K562 (cell line): ENCODE measurements at regions not wholly inside any gene's neighbourhood (a gene's known extent, or its start where the extent isn't known, plus 50 kb on each side); places are given as distances from the start of the nearest gene placed in this dataset.

Experiments
- C11orf30 ChIP-seq: fragments of 450-650 bp; IDR thresholded peaks from 2 replicates; pipeline ENCODE4 v1.6.1; 2016; ENCODE audit warnings: low read depth, mild to moderate bottlenecking
- CBX2 ChIP-seq: fragments of 200-600 bp; sonication (generic); IDR thresholded peaks from one replicate; pipeline ENCODE4 v1.6.1; 2012; ENCODE audit warnings: mild to moderate bottlenecking, low read length, inconsistent platforms; ENCODE audit not compliant: insufficient read depth, poor library complexity, severe bottlenecking
- CREB1 ChIP-seq, 2 experiments: sonication (generic) in 1 of 2; formaldehyde crosslinking in 1 of 2; IDR thresholded peaks; 2 replicates each; pipeline versions ENCODE4 v1.6.1 to v1.8.0; 2012 to 2022; ENCODE audit warnings: inconsistent platforms in 1 of 2, mild to moderate bottlenecking in 1 of 2, missing genetic modification reagents in 1 of 2, moderate library complexity in 1 of 2
- CTCF ChIP-seq, 3 experiments: IDR thresholded peaks in 2 of 3; conservative IDR thresholded peaks in 1 of 3; 2 replicates each; pipeline ENCODE4 v1.5.1; 2011 to 2012; ENCODE audit warnings: low read length in 3 of 3, mild to moderate bottlenecking in 3 of 3, control low read depth in 2 of 3, improper control_type of control experiment in 1 of 3, inconsistent platforms in 1 of 3, low read depth in 1 of 3, mixed read lengths in 1 of 3, moderate library complexity in 1 of 3; ENCODE audit not compliant: insufficient read depth in 2 of 3
- E4F1 ChIP-seq: fragments of 250-450 bp; sonication (Bioruptor Pico); IDR thresholded peaks from 2 replicates; pipeline ENCODE4 v1.5.0; 2021; ENCODE audit warnings: mild to moderate bottlenecking, borderline replicate concordance
- ERF ChIP-seq: fragments of 450-650 bp; formaldehyde crosslinking; IDR thresholded peaks from 2 replicates; pipeline ENCODE4 v1.4.0; 2020; ENCODE audit warnings: mild to moderate bottlenecking, mixed read lengths
- ETS1 ChIP-seq: conservative IDR thresholded peaks from 2 replicates; pipeline ENCODE4 v1.6.1; 2011; ENCODE audit warnings: low read depth, mild to moderate bottlenecking, low read length; ENCODE audit not compliant: control insufficient read depth
- GTF3C2 ChIP-seq: IDR thresholded peaks from 3 replicates; pipeline ENCODE4 v1.6.1; 2011; ENCODE audit warnings: borderline replicate concordance, mild to moderate bottlenecking, moderate library complexity; ENCODE audit not compliant: insufficient read length; ENCODE audit errors: extremely low read depth
- HOXB6 ChIP-seq: fragments of 250-450 bp; sonication (Bioruptor Pico); IDR thresholded peaks from 2 replicates; pipeline ENCODE4 v1.5.1; 2022; ENCODE audit warnings: mild to moderate bottlenecking, borderline replicate concordance
- MED1 ChIP-seq: sonication (generic); formaldehyde crosslinking; IDR thresholded peaks from 2 replicates; pipeline ENCODE4 v1.8.1; 2023; ENCODE audit warnings: missing genetic modification reagents, borderline replicate concordance
- POLR2A ChIP-seq: fragments of 450-650 bp; conservative IDR thresholded peaks from 2 replicates; pipeline ENCODE4 v1.6.1; 2016
- RAD51 ChIP-seq: fragments of 450-650 bp; IDR thresholded peaks from 2 replicates; pipeline ENCODE4 v1.7.1; 2016; ENCODE audit warnings: low read depth, mild to moderate bottlenecking, borderline replicate concordance
- TAF1 ChIP-seq: IDR thresholded peaks from 2 replicates; pipeline ENCODE4 v1.6.1; 2011; ENCODE audit warnings: mild to moderate bottlenecking, low read length, moderate library complexity; ENCODE audit not compliant: insufficient read depth, control insufficient read depth, severe bottlenecking; ENCODE audit errors: extremely low read depth
- ZNF707 ChIP-seq: fragments of 250-450 bp; sonication (Bioruptor Pico); conservative IDR thresholded peaks from 2 replicates; pipeline ENCODE4 v1.8.0; 2022; ENCODE audit warnings: inconsistent platforms, mild to moderate bottlenecking, moderate library complexity

- TF ChIP-seq ERF (no peak), CTCF (IDR thresholded peaks at IDR 0.05 in 2 of 3, conservative IDR thresholded peaks at IDR 0.05 in 1 of 3; ENCODE audit: insufficient read depth in 2 of 3, low read depth in 1 of 3, low read length in 3 of 3) (no peak), CBX2 (no peak), HOXB6 (no peak), CREB1 (IDR thresholded peaks at IDR 0.05) (no peak), CREB1 (CRISPR knock-in tag; IDR thresholded peaks at IDR 0.05) (no peak), POLR2A (no peak), GTF3C2 (no peak), ZNF707 (no peak), E4F1 (CRISPR knock-in tag) (no peak), ETS1 (no peak), RAD51 (no peak), C11orf30 (no peak), TAF1 (no peak), MED1 (no peak)
These were observed 91.8 kb downstream of the APIP start for GRCh38 chr11:34824425-34824824.
